RWPE2 (cell line): ENCODE measurements at regions not wholly inside any gene's neighbourhood (a gene's known extent, or its start where the extent isn't known, plus 50 kb on each side); places are given as distances from the start of the nearest gene placed in this dataset.

Source experiments
- ATAC-seq: fragments of 200-7000 bp; cut with Tn5 transposase; 3 replicates; pipeline ENCODE4 v1.9.1; 2021; ENCODE audit warnings: low read depth
- DNase-seq: peaks from one replicate; pipeline ENCODE4 v3.0.0-alpha.2; 2020; ENCODE audit warnings: low spot score
- H3K27ac ChIP-seq: fragments of 450-650 bp; 2 replicates; pipeline ENCODE4 v1.5.1; 2017; ENCODE audit warnings: mild to moderate bottlenecking; ENCODE audit not compliant: poor library complexity, severe bottlenecking
- H3K27me3 ChIP-seq: fragments of 250-450 bp; sonication (Bioruptor Pico); 2 replicates; pipeline ENCODE4 v1.5.1; 2021; ENCODE audit warnings: mild to moderate bottlenecking, moderate library complexity; ENCODE audit not compliant: insufficient read depth, poor library complexity, severe bottlenecking
- H3K36me3 ChIP-seq: fragments of 250-450 bp; sonication (Bioruptor Pico); 2 replicates; pipeline ENCODE4 v1.5.1; 2020; ENCODE audit warnings: low read depth, mild to moderate bottlenecking, moderate library complexity
- H3K4me1 ChIP-seq: fragments of 250-450 bp; sonication (Bioruptor Pico); 2 replicates; pipeline ENCODE4 v1.5.1; 2021; ENCODE audit warnings: mild to moderate bottlenecking, moderate library complexity; ENCODE audit not compliant: insufficient read depth, poor library complexity, severe bottlenecking
- H3K4me3 ChIP-seq: fragments of 250-450 bp; sonication (Bioruptor Pico); 2 replicates; pipeline ENCODE4 v1.5.1; 2021; ENCODE audit warnings: mild to moderate bottlenecking, moderate library complexity; ENCODE audit not compliant: severe bottlenecking
- H3K9me3 ChIP-seq: fragments of 250-450 bp; sonication (Bioruptor Pico); 2 replicates; pipeline ENCODE4 v1.5.1; 2021; ENCODE audit warnings: mild to moderate bottlenecking, moderate library complexity; ENCODE audit not compliant: severe bottlenecking
- CTCF ChIP-seq: fragments of 450-650 bp; IDR thresholded peaks from one replicate; pipeline ENCODE4 v1.5.1; 2017; ENCODE audit warnings: mild to moderate bottlenecking, moderate library complexity; ENCODE audit not compliant: poor library complexity, severe bottlenecking

GRCh38 chr12:102603021-102603420, 122.7 kb upstream of the IGF1 start:
- no peak overlapping the region for H3K4me3 ChIP-seq
- DNase-seq, result no peak
- H3K36me3 ChIP-seq, result no peaks in the 10 kb centered on the region
- no peaks in the 10 kb centered on the region for H3K4me1 ChIP-seq
- ATAC-seq, result no peak
- no peak overlapping the region for H3K27ac ChIP-seq
- no peak for TF ChIP-seq CTCF
- no peaks in the 10 kb centered on the region for H3K9me3 ChIP-seq
- H3K27me3 ChIP-seq, result no peaks in the 10 kb centered on the region

GRCh38 chr12:102602521-102602920, 122.2 kb upstream of the IGF1 start:
- Histone ChIP-seq H3K9me3 (no peaks in the 10 kb centered on the region), H3K36me3 (no peaks in the 10 kb centered on the region), H3K4me3 (no peak overlapping the region), H3K27me3 (no peaks in the 10 kb centered on the region), H3K4me1 (no peaks in the 10 kb centered on the region), H3K27ac (no peak overlapping the region)
- TF ChIP-seq CTCF, result no peak
- ATAC-seq (no peak), DNase-seq (no peak)

- H3K4me3 ChIP-seq, result no peak overlapping the region
- no peak overlapping the region for H3K27ac ChIP-seq
- no peaks in the 10 kb centered on the region for H3K36me3 ChIP-seq
- no peak for ATAC-seq
- H3K27me3 ChIP-seq, result no peaks in the 10 kb centered on the region
- no peaks in the 10 kb centered on the region for H3K9me3 ChIP-seq
- H3K4me1 ChIP-seq, result no peaks in the 10 kb centered on the region
- no peak for DNase-seq
- no peak for TF ChIP-seq CTCF
These were observed 121.3 kb upstream of the IGF1 start for GRCh38 chr12:102601621-102602020.

- TF ChIP-seq CTCF, result no peak
- no peaks in the 10 kb centered on the region for H3K9me3 ChIP-seq
- H3K36me3 ChIP-seq, result no peaks in the 10 kb centered on the region
- ATAC-seq (no peak), DNase-seq (no peak)
- H3K27me3 ChIP-seq, result no peaks in the 10 kb centered on the region
- no peak overlapping the region for H3K27ac ChIP-seq
- no peak overlapping the region for H3K4me3 ChIP-seq
- no peaks in the 10 kb centered on the region for H3K4me1 ChIP-seq
These were observed 116.3 kb upstream of the IGF1 start for GRCh38 chr12:102596687-102597086.

- no peak for TF ChIP-seq CTCF
- no peaks in the 10 kb centered on the region for H3K9me3 ChIP-seq
- DNase-seq (no peak), ATAC-seq (no peak)
- no peaks in the 10 kb centered on the region for H3K27me3 ChIP-seq
- no peaks in the 10 kb centered on the region for H3K36me3 ChIP-seq
- no peak overlapping the region for H3K4me3 ChIP-seq
- H3K4me1 ChIP-seq, result no peaks in the 10 kb centered on the region
- H3K27ac ChIP-seq, result no peak overlapping the region
These were observed 115.7 kb upstream of the IGF1 start for GRCh38 chr12:102596031-102596430.
